Stimulated activated CD8-positive, alpha-beta memory T cell treated with anti-CD3 and anti-CD28 coated beads, Interleukin-4, amount 100 ng/mL, for 4 hours (primary cell): ENCODE measurements at regions not wholly inside any gene's neighbourhood (a gene's known extent, or its start where the extent isn't known, plus 50 kb on each side); places are given as distances from the start of the nearest gene placed in this dataset.
"Not testable (repeated sequence)": the region's sequence is repeated elsewhere in the genome, so short reads cannot be mapped to it uniquely, and the experiment has no call there.

ENCODE experiments used
- DNase-seq, 2 donors: peaks; one replicate each; pipeline ENCODE4 v3.0.0-alpha.2; 2020; ENCODE audit warnings: low read depth in 2 of 2, low spot score in 1 of 2

GRCh38 chr7:82499546-82499945, 56.0 kb upstream of the CACNA2D1 start:
- not testable (repeated sequence) for DNase-seq

- no peak for DNase-seq
Observed at GRCh38 chr7:82494420-82494819, 50.8 kb upstream of the CACNA2D1 start.
